ENCODE measurements at regions not wholly inside any gene's neighbourhood (a gene's known extent, or its start where the extent isn't known, plus 50 kb on each side); places are given as distances from the start of the nearest gene placed in this dataset.

DNA sequence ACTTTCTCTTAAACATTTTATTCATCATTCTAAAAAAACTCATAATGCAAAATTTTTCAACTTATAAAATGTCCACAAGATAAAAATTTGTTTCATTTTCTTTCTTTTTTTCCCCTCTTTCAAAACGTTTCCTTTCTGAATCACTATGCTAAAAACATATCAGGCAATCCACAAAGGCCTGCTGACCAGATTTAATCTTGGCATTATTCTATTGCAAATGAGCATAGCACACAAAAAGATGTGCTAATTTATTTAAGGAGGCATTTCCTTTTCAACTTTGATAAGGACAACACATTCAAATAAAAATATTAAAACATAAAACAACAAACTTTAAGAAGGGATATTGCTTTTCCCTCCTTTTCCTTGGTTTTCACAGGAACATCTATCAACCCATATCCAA lies 215.3 kb upstream of the FOXD3 start:
- no peak for TF ChIP-seq POLR2A (IDR thresholded peaks at IDR 0.05)
- TF ChIP-seq, protein P1, sequence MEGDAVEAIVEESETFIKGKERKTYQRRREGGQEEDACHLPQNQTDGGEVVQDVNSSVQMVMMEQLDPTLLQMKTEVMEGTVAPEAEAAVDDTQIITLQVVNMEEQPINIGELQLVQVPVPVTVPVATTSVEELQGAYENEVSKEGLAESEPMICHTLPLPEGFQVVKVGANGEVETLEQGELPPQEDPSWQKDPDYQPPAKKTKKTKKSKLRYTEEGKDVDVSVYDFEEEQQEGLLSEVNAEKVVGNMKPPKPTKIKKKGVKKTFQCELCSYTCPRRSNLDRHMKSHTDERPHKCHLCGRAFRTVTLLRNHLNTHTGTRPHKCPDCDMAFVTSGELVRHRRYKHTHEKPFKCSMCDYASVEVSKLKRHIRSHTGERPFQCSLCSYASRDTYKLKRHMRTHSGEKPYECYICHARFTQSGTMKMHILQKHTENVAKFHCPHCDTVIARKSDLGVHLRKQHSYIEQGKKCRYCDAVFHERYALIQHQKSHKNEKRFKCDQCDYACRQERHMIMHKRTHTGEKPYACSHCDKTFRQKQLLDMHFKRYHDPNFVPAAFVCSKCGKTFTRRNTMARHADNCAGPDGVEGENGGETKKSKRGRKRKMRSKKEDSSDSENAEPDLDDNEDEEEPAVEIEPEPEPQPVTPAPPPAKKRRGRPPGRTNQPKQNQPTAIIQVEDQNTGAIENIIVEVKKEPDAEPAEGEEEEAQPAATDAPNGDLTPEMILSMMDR (IDR thresholded peaks at IDR 0.05) = no peak
- no peak for TF ChIP-seq EP300 (IDR thresholded peaks at IDR 0.05)
- TF ChIP-seq POLR2AphosphoS5 (IDR thresholded peaks at IDR 0.05) = no peak
